Effector memory CD8-positive, alpha-beta T cell (primary cell): ENCODE measurements at regions not wholly inside any gene's neighbourhood (a gene's known extent, or its start where the extent isn't known, plus 50 kb on each side); places are given as distances from the start of the nearest gene placed in this dataset.

ENCODE experiments used
- ATAC-seq: fragments of 150-1000 bp; cut with Tn5 transposase; replicated peaks from 2 replicates; pipeline ENCODE4 v1.10.0; 2021; ENCODE audit warnings: mild to moderate bottlenecking, moderate library complexity
- DNase-seq, 3 experiments: peaks; one replicate each; pipeline ENCODE4 v3.0.0; 2021
- H3K27ac Mint-ChIP-seq, 2 donors: one replicate each; pipeline ENCODE4 v1.8.0; 2022; ENCODE audit warnings: mild to moderate bottlenecking in 2 of 2, mixed read lengths in 2 of 2, moderate library complexity in 2 of 2
- H3K27me3 Mint-ChIP-seq, 2 donors: one replicate each; pipeline ENCODE4 v1.8.0; 2022; ENCODE audit warnings: mixed read lengths in 2 of 2
- H3K36me3 Mint-ChIP-seq: one replicate; pipeline ENCODE4 v1.8.0; 2022; ENCODE audit warnings: mild to moderate bottlenecking, moderate library complexity, mixed read lengths; ENCODE audit not compliant: insufficient read depth
- H3K4me1 Mint-ChIP-seq, 2 donors: one replicate each; pipeline ENCODE4 v1.8.0; 2022; ENCODE audit warnings: low read depth in 2 of 2, mixed read lengths in 2 of 2
- H3K4me3 Mint-ChIP-seq, 2 donors: one replicate each; pipeline ENCODE4 v1.8.0; 2022; ENCODE audit warnings: mild to moderate bottlenecking in 2 of 2, mixed read lengths in 2 of 2, moderate library complexity in 2 of 2
- H3K9me3 Mint-ChIP-seq, 2 donors: one replicate each; pipeline ENCODE4 v1.8.0; 2022; ENCODE audit warnings: mixed read lengths in 2 of 2

DNA sequence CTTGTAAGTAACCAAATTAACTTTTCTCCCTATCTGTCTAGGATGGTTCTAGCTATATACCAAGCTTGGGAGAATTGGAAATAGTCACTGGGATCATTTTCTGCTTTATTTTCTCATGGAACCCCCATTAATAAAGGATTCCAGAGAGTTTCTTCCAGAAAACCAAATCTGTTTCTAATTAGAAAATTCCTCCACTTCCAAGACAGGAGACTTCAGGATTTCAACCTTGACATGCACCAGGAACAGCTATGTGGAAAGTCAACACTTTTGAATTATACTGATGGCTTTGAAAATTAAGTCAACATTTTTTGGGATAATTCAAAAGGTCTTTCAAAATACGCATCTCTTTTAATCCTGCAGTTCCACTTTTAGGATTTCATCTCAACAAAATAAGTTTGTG lies 138.3 kb downstream of the MEX3B start:
- Mint-ChIP-seq H3K9me3 (no peaks in the 10 kb centered on the region), H3K4me3 (no peak overlapping the region), H3K27ac (no peak overlapping the region), H3K4me1 (no peaks in the 10 kb centered on the region), H3K36me3 (no peaks in the 10 kb centered on the region), H3K27me3 (peaks cover 0 to 7% of the 10 kb centered on the region in 2 donors)
- DNase-seq, result no peak
- ATAC-seq, result no peak

DNA sequence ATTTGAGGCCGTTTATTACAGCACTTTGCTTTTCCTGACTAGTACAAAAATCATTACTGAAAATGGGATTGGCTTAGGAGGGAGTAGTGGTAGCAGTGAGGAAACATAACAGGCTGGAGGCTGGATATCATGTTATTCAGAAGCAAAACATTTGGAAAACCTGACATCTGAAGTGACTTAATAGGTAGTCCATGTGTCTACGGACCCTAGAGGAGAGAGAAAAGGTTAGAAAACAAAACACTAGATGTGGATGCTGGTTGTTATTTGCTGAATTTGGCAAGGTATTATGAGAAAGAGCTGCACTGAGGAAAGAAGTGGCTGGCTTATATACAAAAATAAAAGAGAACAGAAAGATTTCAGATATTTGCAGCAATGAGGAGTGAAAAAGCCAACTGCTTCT lies 139.9 kb downstream of the MEX3B start:
- H3K4me3 Mint-ChIP-seq, result no peak overlapping the region
- H3K36me3 Mint-ChIP-seq, result no peaks in the 10 kb centered on the region
- no peak overlapping the region for H3K27ac Mint-ChIP-seq
- H3K4me1 Mint-ChIP-seq, result no peaks in the 10 kb centered on the region
- DNase-seq (no peak), ATAC-seq (no peak)
- no peaks in the 10 kb centered on the region for H3K9me3 Mint-ChIP-seq
- H3K27me3 Mint-ChIP-seq, result peaks cover 0 to 19% of the 10 kb centered on the region in 2 donors

GRCh38 chr15:81901319-81901718 lies 144.5 kb downstream of the MEX3B start:
- DNase-seq (no peak), ATAC-seq (no peak)
- no peaks in the 10 kb centered on the region for H3K36me3 Mint-ChIP-seq
- no peak overlapping the region for H3K27ac Mint-ChIP-seq
- H3K4me3 Mint-ChIP-seq, result no peak overlapping the region
- H3K9me3 Mint-ChIP-seq, result no peaks in the 10 kb centered on the region
- no peaks in the 10 kb centered on the region for H3K4me1 Mint-ChIP-seq
- H3K27me3 Mint-ChIP-seq, result peaks cover 0 to 19% of the 10 kb centered on the region in 2 donors

DNA sequence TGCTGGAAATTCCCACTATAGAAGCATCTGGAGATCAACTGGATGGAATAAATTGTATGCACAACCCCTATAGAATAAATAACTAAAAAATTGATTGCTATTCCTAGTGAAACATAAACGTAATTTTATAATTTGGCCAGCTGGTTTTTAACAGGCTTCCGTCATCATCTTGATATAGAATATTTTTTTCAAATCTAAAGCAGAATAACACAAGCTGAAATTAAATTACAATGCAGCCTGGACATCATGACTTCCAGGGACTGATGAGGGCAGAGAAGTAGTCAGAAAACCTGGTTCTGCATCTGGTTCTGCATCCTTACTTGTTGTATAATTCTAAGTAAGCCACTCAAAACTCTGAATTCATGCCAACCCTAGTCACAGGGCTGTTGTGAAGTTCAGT lies 146.1 kb downstream of the MEX3B start:
- Mint-ChIP-seq H3K27ac (no peak overlapping the region), H3K9me3 (no peaks in the 10 kb centered on the region), H3K27me3 (peaks cover 0 to 11% of the 10 kb centered on the region in 2 donors), H3K4me1 (no peaks in the 10 kb centered on the region), H3K36me3 (no peaks in the 10 kb centered on the region), H3K4me3 (no peak overlapping the region)
- no peak for ATAC-seq
- no peak for DNase-seq

DNA sequence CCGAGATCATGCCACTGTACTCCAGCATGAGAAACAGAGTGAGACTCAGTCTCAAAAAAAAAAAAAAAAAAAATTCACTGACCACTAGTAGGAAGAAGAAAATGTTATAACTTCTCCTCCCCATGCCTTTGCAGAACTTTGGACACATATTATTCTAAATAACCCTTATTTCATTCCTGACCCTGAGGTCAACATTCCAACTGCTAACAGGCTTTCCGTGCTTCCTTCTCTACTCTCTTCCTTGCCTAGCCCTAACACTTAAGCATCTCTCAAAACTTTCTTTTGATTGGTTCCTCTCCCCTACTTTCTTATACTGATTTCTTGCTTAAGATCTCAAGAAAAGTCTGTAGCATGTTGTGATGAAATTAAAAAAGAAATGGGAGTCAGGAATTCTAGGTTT lies 146.8 kb downstream of the MEX3B start:
- Mint-ChIP-seq H3K36me3 (no peaks in the 10 kb centered on the region), H3K4me3 (no peak overlapping the region), H3K9me3 (no peaks in the 10 kb centered on the region)

DNA sequence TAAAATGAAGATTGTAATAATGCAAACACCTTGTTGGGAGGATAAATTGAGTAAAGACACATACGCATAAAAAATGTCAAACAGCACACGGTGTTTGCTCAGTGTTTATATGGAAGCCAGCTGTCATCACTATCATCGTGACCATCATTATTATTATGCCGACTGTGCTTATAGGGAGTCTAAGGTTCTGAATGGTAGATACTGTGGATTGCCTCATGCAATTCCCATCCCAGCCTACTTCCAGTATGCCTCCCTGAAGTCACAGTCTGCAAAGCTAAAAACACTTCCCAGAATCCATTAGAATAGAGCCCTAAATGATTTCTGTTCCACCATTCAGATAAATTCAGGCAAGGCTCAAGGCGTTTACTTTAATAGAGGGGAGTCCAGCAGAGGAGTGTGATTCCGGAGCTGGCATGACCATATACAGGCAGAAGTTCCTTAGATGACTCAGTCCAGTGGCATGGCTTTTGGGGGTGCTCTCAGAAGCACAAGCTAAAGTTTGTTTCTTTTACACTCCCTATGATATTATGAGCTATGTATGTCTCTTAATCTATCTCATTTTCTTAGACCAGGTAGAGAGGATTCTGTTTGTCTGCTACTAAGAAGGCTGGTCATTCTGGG lies 148.7 kb downstream of the MEX3B start:
- no peaks in the 10 kb centered on the region for H3K36me3 Mint-ChIP-seq
- no peak for ATAC-seq
- no peaks in the 10 kb centered on the region for H3K9me3 Mint-ChIP-seq
- DNase-seq, result no peak
- H3K27me3 Mint-ChIP-seq, result peaks cover 0 to 11% of the 10 kb centered on the region in 2 donors
- H3K4me1 Mint-ChIP-seq, result no peaks in the 10 kb centered on the region
- no peak overlapping the region for H3K27ac Mint-ChIP-seq
- H3K4me3 Mint-ChIP-seq, result no peak overlapping the region

More for the DNA sequence above, 146.8 kb downstream of the MEX3B start:
- ATAC-seq, result no peak
- Mint-ChIP-seq H3K27ac (no peak overlapping the region), H3K4me1 (no peaks in the 10 kb centered on the region), H3K27me3 (peaks cover 0 to 11% of the 10 kb centered on the region in 2 donors)
- no peak for DNase-seq

- H3K27me3 Mint-ChIP-seq, result peaks cover 0 to 4% of the 10 kb centered on the region in 2 donors
- H3K36me3 Mint-ChIP-seq, result no peaks in the 10 kb centered on the region
- H3K9me3 Mint-ChIP-seq, result no peaks in the 10 kb centered on the region
- H3K4me1 Mint-ChIP-seq, result no peaks in the 10 kb centered on the region
- no peak for DNase-seq
- no peak overlapping the region for H3K4me3 Mint-ChIP-seq
- no peak overlapping the region for H3K27ac Mint-ChIP-seq
- ATAC-seq, result no peak
These were observed 149.5 kb downstream of the MEX3B start for GRCh38 chr15:81896356-81896755.

DNA sequence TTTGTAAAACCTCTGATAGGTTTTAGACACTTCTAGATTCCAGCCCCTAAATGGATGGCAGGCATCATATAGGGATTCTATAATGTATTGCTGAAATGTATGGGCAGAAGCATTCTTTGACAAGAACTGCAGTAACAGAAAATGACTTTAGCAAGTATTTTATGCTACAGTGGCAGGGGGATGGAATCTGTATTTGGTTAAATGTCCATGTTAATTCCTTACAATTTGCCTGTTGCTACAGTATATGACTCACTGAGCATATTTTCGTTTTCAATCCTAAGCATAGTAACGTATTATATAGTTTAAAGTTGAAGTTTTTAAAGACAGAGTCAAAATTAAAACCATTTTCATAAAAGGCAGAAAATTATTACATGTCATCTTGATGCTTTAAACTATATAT lies 150.1 kb downstream of the MEX3B start:
- no peaks in the 10 kb centered on the region for H3K4me1 Mint-ChIP-seq
- H3K36me3 Mint-ChIP-seq, result no peaks in the 10 kb centered on the region
- no peaks in the 10 kb centered on the region for H3K9me3 Mint-ChIP-seq
- DNase-seq (no peak), ATAC-seq (no peak)
- H3K27ac Mint-ChIP-seq, result no peak overlapping the region
- H3K27me3 Mint-ChIP-seq, result no peaks in the 10 kb centered on the region
- no peak overlapping the region for H3K4me3 Mint-ChIP-seq

DNA sequence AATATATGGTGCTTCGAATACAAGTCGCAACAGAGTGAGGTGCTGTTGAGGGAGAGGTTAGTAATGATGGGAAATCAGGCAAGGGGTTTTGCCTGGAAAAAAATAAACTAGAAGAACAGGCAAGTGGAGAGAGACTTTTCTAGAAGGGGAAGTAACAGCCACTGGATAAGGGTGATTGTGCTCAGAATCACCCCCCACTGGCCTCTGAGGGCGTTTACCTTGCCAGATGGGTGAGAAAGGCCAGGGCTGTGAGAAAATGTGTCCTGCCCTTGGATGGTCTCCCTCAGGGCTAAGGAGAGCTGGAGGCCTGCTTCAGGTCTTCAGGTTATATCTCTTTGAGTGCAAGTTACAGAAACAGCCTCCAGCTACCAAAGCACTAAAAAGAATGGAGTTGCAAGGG lies 151.8 kb downstream of the MEX3B start:
- ATAC-seq (no peak), DNase-seq (no peak)
- no peaks in the 10 kb centered on the region for H3K36me3 Mint-ChIP-seq
- no peaks in the 10 kb centered on the region for H3K9me3 Mint-ChIP-seq
- H3K4me3 Mint-ChIP-seq, result no peak overlapping the region
- no peaks in the 10 kb centered on the region for H3K4me1 Mint-ChIP-seq
- H3K27me3 Mint-ChIP-seq, result peaks cover 0 to 11% of the 10 kb centered on the region in 2 donors
- H3K27ac Mint-ChIP-seq, result no peak overlapping the region

DNA sequence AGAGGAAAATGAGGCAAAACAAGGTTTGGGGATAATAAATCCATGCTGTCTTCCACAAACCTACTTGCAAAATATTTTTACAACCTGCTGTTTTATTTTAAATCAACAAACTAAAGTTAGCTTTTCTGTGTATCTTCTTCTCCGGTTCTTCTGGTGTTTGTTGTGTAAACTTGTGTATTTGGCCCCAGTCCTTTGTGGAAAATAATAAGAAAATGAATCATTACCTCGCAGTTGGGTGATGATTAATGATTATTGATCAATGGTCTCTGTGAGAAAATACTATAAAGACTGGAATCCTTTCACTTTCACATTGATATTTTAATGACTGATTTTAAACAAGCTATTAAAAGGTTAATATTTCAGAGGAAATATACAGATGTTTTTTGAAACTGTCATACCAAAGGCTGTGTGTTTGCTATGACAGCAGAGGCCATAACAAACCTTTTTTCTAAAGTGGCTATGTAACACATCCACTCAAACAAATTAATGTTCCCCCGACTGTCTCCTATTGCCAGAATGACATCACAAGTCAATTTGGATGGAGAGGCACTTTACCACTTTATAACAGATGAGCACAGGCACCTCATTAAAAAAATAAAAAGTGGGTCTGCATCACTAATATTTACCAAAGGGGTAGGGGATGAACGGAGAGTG lies 152.5 kb downstream of the MEX3B start:
- Mint-ChIP-seq H3K4me1 (no peaks in the 10 kb centered on the region), H3K27me3 (peaks cover 0 to 11% of the 10 kb centered on the region in 2 donors), H3K4me3 (no peak overlapping the region), H3K36me3 (no peaks in the 10 kb centered on the region), H3K27ac (no peak overlapping the region), H3K9me3 (no peaks in the 10 kb centered on the region)
- ATAC-seq, result no peak
- no peak for DNase-seq

DNA sequence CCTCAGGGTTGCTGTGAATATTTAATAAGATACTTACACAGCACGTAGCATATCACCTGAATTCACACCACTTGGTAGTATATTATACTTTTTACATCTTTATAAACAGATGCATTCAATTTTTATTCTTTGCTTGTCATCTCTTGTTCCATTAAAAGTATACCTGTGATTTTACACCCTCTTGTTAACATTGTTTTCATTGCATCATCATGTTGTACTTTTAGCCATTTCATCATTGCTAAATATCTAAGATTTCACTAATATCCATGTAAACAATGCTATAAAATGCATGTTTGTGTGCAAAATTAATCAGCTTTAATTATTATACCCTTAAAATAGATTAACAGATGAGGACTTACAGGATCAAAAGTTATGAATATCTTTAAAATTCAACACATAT lies 155.3 kb downstream of the MEX3B start:
- Mint-ChIP-seq H3K27me3 (peaks cover 0 to 11% of the 10 kb centered on the region in 2 donors), H3K9me3 (no peaks in the 10 kb centered on the region), H3K4me3 (no peak overlapping the region), H3K4me1 (no peaks in the 10 kb centered on the region), H3K27ac (no peak overlapping the region), H3K36me3 (no peaks in the 10 kb centered on the region)
- no peak for ATAC-seq
- no peak for DNase-seq

DNA sequence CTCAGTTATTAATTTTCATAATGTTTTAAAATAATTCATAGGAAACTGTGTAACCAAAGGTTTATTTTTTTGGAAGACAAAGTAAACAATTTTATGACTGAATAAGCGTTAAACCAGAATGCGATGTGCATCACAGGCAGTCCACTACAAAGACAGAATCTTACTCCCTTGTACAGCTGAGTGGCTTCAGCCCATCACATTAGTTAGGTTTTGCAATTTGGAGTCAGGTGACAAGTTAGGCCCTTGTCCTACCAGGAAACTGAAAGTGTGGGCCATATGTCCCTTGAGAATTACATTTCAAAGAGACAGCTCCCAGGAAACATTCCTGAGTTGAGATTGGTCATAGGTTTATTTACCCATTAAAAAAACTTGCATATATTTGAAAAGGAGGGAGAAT lies 156.3 kb downstream of the MEX3B start:
- DNase-seq, result no peak
- Mint-ChIP-seq H3K9me3 (no peaks in the 10 kb centered on the region), H3K36me3 (no peaks in the 10 kb centered on the region), H3K4me1 (no peaks in the 10 kb centered on the region), H3K4me3 (no peak overlapping the region), H3K27ac (no peak overlapping the region), H3K27me3 (peaks cover 0 to 11% of the 10 kb centered on the region in 2 donors)
- ATAC-seq, result no peak

DNA sequence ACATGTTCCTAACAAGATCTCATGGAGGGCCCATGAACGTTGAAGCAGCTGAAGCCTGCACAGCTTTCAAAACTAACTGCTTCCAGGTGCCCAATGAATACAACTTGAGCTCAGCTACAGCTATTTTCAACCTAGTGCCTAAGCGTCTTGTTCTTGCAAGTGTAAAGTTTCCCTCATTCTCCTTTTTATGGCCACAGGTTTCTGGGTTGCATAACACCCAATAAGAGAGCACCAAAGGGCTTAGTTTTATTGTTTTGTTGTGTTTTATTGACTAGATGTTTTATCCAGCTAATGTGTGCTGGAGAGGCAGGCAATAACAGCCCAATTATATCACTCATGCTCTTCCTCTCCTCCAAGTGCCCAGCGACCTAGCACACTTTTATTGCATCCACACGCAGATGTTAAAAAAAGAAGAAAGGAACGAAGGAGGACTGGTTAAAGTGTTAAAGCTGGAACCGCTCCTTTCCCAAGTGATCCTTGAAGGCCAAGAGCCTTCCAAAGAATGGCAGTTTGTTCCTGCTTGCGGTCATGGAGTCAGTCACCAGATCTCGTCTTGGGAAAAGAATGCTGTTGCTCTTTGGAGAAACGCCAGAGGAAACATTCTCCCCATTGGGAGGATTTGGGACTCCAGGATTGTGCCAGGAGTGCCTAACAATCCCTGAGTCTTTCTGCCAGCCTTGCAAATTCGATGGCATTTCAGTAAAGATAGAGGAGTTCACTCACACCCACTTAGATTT lies 156.9 kb downstream of the MEX3B start:
- no peak overlapping the region for H3K27ac Mint-ChIP-seq

GRCh38 chr15:81887912-81888311 lies 157.9 kb downstream of the MEX3B start:
- DNase-seq (no peak), ATAC-seq (no peak)
- no peaks in the 10 kb centered on the region for H3K4me1 Mint-ChIP-seq
- no peak overlapping the region for H3K4me3 Mint-ChIP-seq
- peaks cover 0 to 11% of the 10 kb centered on the region in 2 donors for H3K27me3 Mint-ChIP-seq
- no peaks in the 10 kb centered on the region for H3K9me3 Mint-ChIP-seq
- no peaks in the 10 kb centered on the region for H3K36me3 Mint-ChIP-seq
- H3K27ac Mint-ChIP-seq, result no peak overlapping the region

More for the DNA sequence above, 156.9 kb downstream of the MEX3B start:
- H3K4me1 Mint-ChIP-seq, result no peaks in the 10 kb centered on the region
- H3K36me3 Mint-ChIP-seq, result no peaks in the 10 kb centered on the region
- H3K9me3 Mint-ChIP-seq, result no peaks in the 10 kb centered on the region
- H3K27me3 Mint-ChIP-seq, result peaks cover 0 to 11% of the 10 kb centered on the region in 2 donors
- no peak overlapping the region for H3K4me3 Mint-ChIP-seq
- no peak for ATAC-seq
- DNase-seq, result no peak
